ENCODE measurements at regions not wholly inside any gene's neighbourhood (a gene's known extent, or its start where the extent isn't known, plus 50 kb on each side); places are given as distances from the start of the nearest gene placed in this dataset.

DNA sequence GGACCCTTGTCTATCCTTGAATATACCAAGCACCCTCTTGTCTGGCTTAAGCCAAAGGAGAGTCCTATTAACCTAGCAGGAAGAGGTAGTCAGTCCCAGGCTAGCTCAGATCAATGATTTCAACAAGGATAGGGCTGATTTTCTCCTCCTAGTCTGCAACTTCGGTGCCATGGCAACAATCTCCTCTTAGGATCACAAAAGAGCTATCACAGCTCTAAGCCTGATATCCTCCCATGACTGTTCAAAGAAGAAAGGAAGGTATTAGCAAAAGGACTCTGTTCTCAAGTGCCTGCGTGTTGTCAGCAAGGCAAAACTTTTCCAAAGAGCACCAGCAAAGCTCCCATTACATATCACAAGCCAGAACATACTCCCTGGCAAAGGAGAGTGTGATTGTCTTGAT lies 58.7 kb upstream of the DDX18 start:
- H3K27me3 ChIP-seq = no peaks in the 10 kb centered on the region
- H3K4me3 ChIP-seq = no peak overlapping the region
- no peak overlapping the region for H3K4me2 ChIP-seq
- no peak for TF ChIP-seq Cebpa-rat (IDR thresholded peaks at IDR 0.05)
- H3K36me3 ChIP-seq = no peaks in the 10 kb centered on the region
- no peak overlapping the region for H3K9ac ChIP-seq
- H3K27ac ChIP-seq = no peak overlapping the region
- H3K4me1 ChIP-seq = no peaks in the 10 kb centered on the region
- no peaks in the 10 kb centered on the region for H4K20me1 ChIP-seq
- H3K9me3 ChIP-seq (replicated peaks in 1 of 11) = no peaks in the 10 kb centered on the region

DNA sequence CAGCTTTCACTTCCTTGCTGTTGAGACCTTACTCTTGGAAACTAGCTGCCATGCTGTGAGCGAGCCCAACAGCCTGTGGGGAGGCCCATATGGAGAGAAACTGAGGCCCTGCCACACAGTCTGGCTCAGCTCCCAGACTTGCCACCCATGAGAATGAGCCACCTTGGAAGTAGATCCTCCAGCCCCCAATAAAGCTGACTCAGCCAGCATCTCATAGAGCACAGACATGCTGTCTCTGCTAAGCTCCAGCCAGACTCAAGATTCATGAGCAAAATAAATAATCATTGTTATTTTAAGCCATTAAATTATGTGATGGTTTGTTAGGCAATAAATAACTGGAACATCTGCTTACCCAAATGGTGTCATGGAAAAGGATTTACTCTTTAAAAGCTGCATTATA lies 53.6 kb upstream of the DDX18 start:
- Histone ChIP-seq H3K9me3 (replicated peaks in 1 of 11) (no peaks in the 10 kb centered on the region), H4K20me1 (no peaks in the 10 kb centered on the region), H3K4me2 (no peak overlapping the region), H3K9ac (no peak overlapping the region), H3K27me3 (no peaks in the 10 kb centered on the region), H3K27ac (no peak overlapping the region), H3K4me3 (no peak overlapping the region), H3K4me1 (no peaks in the 10 kb centered on the region), H3K36me3 (no peaks in the 10 kb centered on the region)
- TF ChIP-seq Cebpa-rat (IDR thresholded peaks at IDR 0.05) = no peak

DNA sequence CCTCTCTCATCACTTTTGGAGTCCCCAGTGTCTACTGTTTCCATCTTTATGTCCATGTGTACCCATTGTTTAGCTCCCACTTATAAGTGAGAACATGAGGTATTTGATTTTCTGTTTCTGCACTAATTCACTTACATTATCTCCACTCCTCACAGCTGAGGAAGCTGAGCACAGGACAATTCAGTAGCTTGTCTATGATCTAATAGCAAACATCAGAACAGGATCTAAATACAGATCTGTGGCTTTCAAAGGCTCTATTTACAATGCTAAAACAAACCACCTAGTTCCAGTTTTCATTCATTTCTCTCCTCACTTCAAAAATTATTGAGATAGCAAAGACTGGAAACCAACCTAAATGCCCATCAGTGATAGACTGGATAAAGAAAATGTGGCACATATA lies 52.0 kb upstream of the DDX18 start:
- Histone ChIP-seq H3K27me3 (no peaks in the 10 kb centered on the region), H3K4me2 (no peak overlapping the region), H3K9me3 (replicated peaks in 1 of 11) (no peaks in the 10 kb centered on the region), H4K20me1 (no peaks in the 10 kb centered on the region), H3K36me3 (no peaks in the 10 kb centered on the region), H3K9ac (no peak overlapping the region), H3K4me1 (no peaks in the 10 kb centered on the region), H3K4me3 (no peak overlapping the region), H3K27ac (no peak overlapping the region)
- TF ChIP-seq Cebpa-rat (IDR thresholded peaks at IDR 0.05) = no peak

DNA sequence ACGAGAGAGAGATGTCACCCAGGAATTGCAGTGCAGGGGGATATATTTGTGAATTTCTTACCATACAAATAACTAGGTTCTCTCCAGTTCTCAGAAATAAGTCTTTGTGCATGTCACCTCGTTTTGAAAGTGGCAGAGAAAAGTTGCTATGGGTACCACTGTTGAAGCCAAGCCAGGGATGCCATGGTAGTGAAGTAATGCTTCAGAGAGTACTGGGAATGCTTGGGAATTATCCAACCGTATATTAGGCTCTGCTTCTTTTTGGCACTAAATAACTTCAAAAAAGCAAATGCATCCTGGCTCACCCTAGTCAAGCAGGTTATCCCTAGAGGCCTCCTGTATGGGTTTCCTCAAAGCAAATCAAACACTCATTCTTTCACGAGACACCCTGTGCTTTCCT lies 50.7 kb upstream of the DDX18 start:
- Histone ChIP-seq H3K4me3 (no peak overlapping the region), H3K27me3 (no peaks in the 10 kb centered on the region), H3K4me2 (no peak overlapping the region), H3K9ac (no peak overlapping the region), H3K36me3 (no peaks in the 10 kb centered on the region), H3K9me3 (replicated peaks in 1 of 11) (no peaks in the 10 kb centered on the region), H4K20me1 (no peaks in the 10 kb centered on the region), H3K4me1 (no peaks in the 10 kb centered on the region), H3K27ac (no peak overlapping the region)
- no peak for TF ChIP-seq Cebpa-rat (IDR thresholded peaks at IDR 0.05)

Measured in BLaER1 treated with 17β-estradiol and CSF1 and Interleukin-3, amounts not matched to agents 10 nM and 100 nM (cell line).